GM21529 (cell line): ENCODE measurements at regions not wholly inside any gene's neighbourhood (a gene's known extent, or its start where the extent isn't known, plus 50 kb on each side); places are given as distances from the start of the nearest gene placed in this dataset.
A peak's percentile ranks its signal among the peaks of the same experiment; 100 is the strongest.

ENCODE experiments used
- ATAC-seq: cut with Tn5 transposase; IDR thresholded peaks from one replicate; pipeline ENCODE4 v1.9.1; 2021; ENCODE audit not compliant: unreplicated experiment

DNA sequence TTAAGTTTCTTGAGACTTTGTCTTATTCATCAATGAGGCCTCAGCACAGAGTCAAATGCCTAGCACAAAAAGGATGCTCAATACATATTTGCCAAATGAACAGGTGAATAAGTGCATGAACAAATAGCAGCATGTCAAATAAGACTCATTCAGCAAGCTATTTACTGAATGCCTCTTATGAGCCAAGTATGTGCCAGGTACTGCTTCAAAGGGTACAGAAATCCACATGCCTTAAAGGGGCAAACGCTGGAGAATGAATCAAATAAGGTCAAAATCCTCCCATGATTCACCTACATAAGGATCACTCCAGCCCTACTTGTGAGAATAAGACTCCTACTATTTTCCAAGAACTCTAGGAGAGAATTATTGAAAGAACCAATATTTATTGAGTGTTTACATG is 260.2 kb upstream of the CPEB2 start:
- ATAC-seq, result no peak

DNA sequence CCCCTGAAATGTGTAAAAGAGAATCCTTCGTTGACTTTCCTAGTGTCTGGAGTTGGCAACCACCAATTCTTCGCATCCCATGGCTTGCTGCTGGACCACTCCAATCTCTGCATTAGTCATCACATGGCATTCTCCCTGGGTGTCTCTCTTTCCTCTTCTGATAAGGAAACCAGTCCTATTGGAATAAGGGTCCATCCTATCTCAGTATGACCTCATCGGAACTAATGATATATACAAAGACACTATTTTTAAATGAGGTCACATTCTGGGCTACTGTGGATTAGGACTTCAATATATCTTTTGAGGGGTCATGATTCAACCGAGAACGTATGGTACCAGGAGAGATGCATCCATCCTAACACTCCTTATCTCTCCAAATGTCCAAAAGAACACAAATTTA is 259.1 kb upstream of the CPEB2 start:
- no peak for ATAC-seq

DNA sequence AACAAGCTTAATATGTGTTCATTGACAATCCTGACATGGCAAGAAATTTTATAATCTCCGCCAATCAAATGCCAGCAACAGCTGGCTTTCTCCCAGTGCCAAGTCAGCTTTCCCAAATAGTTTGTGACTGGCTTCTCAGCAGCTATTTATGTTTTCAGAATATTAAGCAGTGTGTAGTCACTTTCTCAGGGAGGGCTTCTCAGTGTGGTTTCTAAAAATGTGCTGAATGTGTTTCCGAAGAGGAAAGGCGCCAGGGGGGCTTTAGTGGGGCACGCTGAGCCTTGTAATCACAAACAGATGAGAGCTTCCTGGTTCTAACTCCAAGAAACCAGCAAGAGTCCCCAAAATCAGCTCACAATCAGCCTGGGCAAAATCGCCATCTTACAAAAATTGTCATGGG is 258.7 kb upstream of the CPEB2 start:
- ATAC-seq, result no peak

DNA sequence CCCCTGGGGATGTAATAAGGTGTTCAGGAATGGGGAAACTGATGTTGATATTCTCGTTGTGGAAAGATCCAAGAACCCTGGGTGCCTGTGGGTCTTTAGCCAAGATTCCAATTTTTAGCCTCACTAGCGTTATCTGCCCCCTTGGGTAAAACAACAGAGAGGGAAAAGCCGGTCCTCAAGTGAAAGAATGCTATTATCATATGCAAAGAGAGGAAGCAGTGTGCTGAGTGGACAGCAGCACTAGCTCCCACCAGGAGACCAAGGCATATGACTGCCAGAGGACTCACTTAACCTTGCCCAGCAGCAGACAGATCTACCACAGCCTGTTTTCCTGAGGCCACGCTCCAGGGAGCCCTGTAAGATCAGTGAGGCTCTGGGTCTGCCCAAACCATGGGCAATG is 257.9 kb upstream of the CPEB2 start:
- ATAC-seq, result no peak

DNA sequence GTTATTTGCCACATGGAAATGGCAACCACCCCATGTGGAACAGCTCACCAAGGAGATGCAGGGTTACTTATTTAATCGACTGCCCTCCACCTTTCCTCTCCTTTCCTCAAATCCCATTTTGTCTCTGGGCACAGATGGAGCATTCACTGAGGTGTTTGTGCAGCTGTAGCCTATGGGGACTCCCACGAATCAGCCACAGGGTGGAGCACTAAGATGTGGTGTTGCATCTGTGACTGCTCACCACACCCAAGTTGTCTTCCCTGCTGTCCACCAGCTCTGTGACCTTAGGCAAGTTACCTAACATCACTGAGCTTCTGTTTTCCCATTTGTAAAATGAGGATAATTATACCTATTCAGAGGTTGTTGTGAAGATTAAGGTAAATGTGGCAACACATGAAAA is 252.4 kb upstream of the CPEB2 start:
- ATAC-seq, result peak; percentile 59

DNA sequence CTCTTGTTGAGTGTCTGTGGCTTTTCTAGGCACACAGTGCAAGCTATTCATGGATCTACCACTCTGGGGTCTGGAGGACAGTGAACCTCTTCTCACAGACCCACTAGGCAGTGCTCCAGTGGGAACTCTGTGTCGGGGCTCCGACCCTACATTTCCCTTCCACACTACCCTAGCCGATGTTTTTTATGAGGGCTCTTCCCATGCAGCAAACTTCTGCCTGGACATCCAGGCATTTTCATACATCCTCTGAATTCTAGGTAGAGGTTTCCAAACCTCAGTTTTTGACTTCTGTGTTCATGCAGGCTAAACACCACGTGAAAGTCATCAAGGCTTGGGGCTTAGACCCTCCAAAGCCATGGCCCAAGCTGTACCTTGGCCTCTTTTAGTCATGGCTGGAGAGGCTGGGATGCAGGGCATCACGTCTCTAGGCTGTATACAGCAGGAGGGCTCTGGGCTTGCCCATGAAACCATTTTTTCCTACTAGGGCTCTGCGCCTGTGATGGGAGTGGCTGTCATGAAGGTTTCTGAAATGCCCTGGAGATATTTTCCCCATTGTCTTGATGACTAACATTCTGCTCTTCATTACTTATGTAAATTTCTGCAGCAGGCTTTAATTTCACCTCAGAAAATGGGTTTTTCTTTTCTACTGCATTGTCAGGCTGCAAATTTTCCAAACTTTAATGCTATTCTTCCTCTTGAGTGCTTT is 249.8 kb upstream of the CPEB2 start:
- ATAC-seq, result no peak

DNA sequence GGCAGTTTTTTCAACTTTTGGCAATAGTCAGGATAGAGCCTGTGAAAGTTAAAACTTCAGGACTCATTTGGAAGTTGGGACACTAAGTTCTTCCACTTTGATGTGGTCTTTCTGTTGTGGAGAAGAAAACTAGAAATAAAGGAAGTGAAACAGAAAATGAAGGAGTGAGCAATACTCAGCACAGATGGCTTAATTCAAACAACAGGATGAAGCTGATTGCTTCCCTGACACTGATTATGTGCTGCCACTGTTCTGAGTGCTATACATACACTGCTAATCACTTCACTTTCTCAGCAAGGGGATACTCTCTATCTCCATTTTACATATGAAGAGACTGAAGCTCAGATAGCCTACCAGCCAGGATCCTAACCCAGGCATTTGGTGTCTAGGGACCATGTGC is 235.1 kb upstream of the CPEB2 start:
- peak; percentile 71 for ATAC-seq

DNA sequence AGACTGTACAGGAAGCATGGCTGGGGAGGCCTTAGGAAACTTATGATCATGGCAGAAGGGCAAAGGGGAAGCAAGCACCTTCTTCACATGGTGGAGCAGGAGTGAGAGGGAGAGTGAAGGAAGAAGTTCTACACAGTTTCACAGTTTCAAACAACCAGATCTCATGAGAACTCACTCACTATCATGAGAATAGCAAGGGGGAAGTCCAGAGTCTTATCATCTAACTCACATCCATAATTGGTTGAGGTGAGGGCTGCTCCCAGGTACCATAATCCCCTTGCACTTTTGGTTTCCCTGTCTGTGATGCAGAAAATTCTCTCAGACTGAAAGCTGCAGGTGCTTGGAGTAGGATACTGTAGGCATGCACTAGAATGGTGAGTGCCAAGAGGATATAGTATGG is 233.8 kb upstream of the CPEB2 start:
- no peak for ATAC-seq

DNA sequence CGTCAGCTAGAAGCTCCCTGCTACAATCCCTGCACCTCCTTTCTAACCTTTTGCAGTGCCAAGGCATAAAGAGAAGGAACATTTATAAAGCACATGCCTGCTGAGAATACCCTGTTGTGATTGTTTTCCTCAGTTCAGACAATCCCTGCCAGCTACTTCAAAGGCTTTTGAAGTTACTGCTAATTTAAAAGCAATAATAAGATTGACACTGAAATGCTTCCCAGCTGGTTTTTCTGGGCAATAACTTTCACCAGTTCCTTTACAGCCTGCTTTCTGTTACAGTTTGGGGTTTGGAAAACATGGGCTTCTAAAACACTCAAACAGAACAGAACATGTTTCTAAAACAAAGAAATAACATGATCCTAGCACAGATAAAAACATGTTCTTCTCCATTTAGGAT is 232.3 kb upstream of the CPEB2 start:
- ATAC-seq, result no peak

DNA sequence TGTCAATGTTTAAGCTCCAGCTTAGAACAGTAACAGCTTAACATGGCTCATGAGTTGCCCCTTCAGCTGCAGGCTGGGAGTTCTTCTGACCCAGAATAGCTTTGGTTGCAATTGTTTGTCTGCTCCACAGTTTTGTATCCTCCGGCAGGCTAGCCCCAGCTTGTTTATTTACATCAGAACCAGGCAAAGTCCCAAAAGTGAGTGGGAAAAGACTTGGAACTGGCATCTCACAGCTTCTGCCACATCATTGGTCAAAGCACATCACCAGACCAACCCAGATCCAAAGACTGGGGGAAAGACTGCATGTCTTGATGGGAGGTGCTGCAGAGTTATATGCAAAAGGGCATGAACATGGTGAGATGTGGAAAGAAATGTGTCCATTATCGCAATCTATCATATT is 231.2 kb upstream of the CPEB2 start:
- no peak for ATAC-seq

DNA sequence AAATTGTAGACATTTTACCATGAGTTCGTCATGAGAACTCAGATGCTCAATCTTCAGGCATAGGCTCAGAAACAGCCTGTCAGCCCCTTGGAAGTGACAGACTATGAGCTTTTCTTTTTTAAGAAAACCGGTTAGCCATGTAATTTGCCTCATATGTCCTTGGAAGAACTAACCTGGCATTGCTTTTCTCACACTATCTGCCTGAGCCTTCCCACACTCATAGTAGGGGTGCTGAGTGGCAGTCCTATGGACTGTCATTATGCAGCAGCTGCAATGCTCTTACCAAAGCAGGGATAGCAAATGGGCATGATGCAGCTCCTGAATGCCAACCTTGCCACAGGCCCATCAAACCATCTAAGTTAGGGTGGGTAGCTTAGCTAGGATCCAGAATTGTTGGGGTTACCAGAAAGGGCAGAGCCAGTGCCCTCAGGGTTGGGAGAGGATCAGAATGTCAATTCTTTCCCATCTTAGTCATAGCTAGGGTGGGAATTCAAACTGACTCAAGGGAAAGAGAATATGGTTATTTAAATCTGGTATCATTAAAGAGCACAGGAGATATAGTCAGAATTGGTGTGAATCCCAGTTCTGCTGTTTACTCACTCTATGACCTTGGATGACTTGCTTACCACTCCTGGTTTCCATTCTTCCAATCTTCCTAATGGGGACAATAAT is 230.6 kb upstream of the CPEB2 start:
- ATAC-seq, result no peak

DNA sequence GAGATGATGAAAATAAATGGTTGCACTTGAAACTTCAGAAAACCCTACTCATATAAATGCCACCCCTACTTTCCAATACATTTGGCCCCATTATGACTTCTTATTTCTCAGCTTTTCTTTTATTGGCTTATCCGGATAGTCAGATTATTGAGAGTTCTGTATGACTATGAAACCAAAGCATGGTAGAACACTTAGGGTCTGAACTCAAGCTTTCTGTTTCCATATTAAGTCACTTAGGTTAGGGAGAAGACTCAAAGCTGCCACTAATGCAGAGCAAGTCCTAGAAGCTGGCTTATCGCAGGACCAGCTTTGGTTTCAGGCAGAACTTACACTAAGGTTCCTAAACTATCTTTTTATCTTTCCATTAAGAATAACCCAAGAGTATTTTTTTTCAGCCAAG is 229.9 kb upstream of the CPEB2 start:
- ATAC-seq, result no peak

DNA sequence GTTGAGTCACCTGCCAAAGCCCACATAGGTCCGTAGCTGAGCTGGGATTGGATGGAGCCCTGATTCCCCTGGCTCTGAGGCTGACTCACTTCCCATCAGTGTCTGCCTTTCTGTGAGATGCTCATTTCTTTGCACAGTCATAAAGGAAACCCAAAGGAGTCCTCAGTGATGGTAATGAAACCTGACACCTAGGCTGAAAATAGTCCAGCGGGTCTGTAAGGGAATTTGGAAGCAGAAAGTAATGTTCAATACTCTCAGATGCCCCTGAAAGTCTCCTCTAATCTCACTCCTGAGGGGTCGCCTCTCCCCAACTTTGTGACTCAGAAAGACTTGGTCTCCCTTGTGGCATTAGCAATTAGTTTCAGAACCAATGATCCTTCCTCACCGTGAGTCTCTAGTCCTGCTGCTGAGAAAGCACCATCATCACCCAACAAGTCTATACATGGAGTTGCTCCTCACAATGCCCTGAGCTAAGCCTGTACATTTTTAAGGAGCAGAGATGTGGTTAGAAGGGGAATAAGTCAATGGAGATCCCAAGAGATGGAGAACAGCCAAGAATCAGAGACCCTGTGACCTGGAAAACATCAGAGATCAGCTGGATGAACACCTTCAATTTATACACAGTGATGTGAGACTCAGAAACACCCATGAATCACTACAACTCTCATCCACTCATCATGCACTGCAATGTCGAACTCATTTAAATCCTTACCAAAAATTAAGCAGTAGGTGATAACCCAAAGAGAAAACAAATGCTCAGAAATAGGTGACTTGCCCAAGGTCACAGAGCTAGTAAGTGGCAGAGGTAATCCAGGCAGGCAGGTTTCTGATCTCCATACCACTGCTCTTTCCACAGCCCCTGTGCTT is 219.0 kb upstream of the CPEB2 start:
- peak; percentile 95 for ATAC-seq

DNA sequence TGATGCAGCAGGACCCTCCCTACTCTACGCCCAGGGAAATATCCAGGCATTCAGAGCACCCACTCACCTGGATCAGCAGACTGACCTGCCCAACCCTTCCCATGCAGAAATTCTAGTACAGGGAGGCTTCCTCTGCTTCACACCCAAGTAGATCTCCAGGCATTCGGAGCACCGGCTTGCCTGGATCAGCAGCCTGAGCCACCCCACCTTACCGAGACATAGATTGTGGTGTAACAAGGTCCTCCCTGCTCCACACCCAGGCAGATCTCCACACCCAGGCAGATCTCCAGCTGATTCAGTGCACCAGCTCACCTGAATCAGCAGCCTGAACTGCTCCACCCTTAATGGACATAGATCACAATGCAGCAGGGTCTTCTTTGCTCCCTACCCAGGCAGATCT is 215.1 kb upstream of the CPEB2 start:
- ATAC-seq, result no peak

DNA sequence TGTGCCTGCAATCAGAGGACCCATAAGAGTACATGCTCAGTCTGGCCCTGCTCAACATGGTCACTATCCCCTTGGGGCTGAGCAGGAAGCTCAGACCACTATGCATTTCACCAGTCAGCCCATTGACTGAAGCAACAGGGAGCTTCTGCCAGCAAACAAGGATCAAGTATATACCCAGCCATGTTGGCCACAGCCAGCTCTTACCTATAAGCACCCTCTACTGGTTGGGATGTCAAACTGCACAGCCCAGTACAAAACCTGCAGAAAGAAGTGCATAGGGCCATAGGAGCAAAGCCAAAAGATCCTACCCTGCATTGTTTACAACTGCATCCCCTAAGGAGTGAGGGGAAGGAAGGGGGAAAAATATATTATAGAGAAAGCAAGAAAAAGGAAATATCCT is 214.4 kb upstream of the CPEB2 start:
- ATAC-seq, result no peak

DNA sequence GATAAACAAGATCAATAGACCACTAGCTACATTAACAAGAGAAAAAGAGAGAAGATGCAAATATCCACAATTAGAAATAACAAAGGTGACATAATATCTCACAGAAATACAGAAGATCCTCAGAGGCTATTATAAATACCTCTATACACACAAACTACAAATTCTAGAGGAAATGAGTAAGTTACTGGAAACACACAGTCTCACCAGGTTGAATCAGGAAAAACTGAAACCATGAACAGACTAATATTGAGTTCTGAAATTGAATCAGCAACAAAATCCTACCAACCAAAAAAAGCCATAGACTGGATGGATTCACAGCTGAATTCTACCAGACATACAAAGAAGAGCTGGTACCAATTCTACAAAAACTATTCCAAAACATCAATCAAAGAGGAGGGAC is 211.8 kb upstream of the CPEB2 start:
- no peak for ATAC-seq

DNA sequence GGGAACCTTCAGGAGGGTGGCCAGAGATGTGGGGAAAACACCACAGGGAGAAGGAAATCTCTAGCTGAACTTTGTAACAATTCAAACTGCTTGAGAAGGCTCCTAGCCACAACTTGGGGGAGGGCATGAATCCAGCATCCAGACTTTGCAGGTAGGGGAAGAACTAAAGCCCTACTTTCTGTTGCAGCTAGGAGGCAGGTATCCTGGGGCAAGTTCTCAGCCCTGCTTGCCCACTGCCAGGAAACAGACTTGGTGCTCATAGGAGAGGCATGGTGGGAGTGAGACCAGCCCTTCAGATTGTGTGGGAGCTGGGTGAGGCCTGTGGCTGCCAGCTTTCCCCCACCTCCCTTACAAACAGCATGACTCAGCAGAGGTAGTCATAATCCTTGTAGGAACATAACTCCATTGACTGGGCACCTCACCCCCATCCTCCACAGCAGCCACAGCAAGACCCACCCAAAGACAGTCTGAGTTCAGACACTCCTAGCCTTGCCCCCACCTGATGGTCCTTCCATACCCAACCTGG is 209.5 kb upstream of the CPEB2 start:
- no peak for ATAC-seq

DNA sequence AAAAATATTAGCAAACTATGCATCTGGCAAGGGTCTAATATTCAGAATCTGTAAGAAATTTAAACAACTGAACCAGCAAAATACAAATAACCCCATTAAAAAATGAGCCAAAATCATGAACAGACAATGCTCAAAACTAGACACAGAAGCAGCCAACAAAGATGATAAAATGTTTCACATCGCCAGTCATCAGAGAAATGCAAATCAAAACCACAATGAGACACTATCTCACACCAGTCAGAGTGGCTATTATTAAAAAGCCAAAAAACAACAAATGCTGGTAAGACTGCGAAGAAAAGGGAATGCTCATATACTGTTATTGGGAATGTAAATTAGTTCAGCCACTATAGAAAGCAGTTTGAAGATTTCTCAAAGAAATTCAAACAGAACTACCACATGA is 201.3 kb upstream of the CPEB2 start:
- no peak for ATAC-seq

DNA sequence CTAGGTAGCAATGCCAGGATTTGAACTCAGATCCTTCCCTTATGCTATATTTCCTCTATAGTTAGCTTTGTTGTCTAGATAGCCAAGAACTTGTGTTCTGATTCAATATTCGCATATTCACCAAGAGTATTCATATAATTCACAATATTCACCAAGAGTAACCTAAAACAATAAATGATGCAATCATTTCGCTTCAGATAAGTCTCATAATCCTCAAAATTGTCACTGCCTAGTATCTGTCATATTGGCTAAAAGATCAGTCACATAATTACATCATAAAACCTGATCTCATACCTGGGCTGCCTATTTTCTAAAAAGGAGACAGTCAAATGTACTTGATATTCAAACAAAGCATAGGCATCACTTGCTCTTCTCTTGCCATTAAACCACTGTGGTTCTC is 199.7 kb upstream of the CPEB2 start:
- ATAC-seq, result no peak

DNA sequence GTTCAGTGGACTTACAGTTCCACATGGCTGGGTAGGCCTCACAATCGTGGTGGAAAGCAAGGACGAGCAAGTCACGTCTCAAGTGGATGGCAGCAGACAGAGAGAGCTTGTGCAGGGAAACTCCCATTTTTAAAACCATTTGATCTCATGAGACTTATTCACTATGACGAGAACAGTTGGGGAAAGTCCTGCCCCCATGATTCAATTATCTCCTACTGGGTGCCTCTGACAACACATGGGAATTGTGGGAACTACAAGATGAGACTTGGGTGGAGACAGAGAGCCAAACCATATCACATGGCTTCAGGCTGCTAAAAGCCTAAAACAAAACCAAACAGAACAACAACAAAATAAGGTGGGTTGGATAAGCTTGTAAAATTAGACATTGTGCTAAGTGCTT is 194.4 kb upstream of the CPEB2 start:
- ATAC-seq, result no peak

DNA sequence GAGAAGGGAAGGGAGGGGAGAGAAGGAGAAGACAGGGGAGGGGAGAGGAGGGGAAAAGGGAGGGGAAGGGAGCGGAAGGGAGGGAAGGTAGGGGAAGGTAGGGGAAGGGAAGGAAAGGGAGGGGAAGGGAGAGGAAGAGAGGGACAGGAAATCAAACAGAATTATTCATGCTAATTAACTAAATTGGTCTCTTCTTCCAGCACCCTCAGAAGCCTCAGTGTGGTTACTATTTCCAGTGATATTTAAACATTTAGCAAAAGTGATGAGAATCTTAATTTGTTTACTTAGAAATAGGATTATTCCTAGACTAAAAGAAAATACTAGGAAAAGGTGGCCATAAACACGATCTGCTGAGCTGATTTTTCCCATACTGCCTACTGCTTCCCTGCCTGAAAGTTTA is 193.1 kb upstream of the CPEB2 start:
- no peak for ATAC-seq

DNA sequence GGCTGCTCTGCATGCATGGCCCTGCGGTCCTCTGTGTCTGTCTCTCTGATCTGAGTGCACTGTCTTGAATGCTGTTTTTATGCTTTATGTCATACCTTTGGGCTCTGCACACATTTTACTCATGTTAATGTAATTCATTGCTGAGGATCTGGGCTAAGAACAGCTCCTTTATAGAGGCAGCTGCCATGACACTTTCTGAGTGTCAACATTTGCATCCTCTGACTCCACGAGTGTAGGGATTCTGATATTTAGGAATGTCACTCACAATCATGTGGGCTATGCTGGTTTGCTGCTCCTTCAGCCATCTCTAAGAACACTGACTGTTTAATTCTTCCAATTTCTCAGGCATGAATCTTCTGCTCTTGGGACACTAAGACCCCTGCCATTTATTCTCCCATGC is 192.2 kb upstream of the CPEB2 start:
- no peak for ATAC-seq
